ENCODE measurements at regions not wholly inside any gene's neighbourhood (a gene's known extent, or its start where the extent isn't known, plus 50 kb on each side); places are given as distances from the start of the nearest gene placed in this dataset.
"Not testable (repeated sequence)": the region's sequence is repeated elsewhere in the genome, so short reads cannot be mapped to it uniquely, and the experiment has no call there.

- WGBS: 75% methylated on average over 3 of the region's 3 CpGs
- not testable (repeated sequence) for DNase-seq (ENCODE audit: extremely low spot score)
Observed at GRCh38 chr6:21282360-21282759, 311.2 kb upstream of the SOX4 start.

DNA sequence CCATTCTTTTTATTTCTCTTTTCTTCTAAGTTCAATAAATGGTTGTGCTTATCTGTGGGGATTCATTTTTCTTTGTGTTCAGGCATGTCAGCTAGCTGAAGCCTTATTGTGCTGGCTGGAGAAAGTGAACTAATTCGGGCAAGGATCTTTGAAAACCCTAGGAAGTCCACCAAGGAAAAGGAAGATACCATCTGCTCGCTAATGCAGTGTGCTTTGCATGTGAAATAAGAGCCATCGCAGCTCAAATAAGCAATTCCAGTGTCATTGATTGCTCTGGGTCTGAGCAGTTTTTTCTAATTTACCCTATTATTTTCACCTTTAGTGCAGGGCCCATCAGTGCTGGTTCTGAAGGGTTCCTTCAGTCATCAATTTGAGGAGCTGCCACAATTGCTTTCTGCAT lies 309.4 kb upstream of the SOX4 start:
- Histone ChIP-seq H3K4me3 (ENCODE audit: low read depth, low read length) (no peak overlapping the region), H3K36me3 (ENCODE audit: insufficient read depth) (no peaks in the 10 kb centered on the region), H3K4me1 (ENCODE audit: insufficient read depth) (no peaks in the 10 kb centered on the region), H3K27ac (ENCODE audit: low read depth) (no peak overlapping the region)
- no peak for DNase-seq (ENCODE audit: extremely low spot score)
- WGBS: 92% methylated on average over 3 of the region's 3 CpGs

More at GRCh38 chr6:21282360-21282759, 311.2 kb upstream of the SOX4 start:
- not testable (repeated sequence) for H3K27ac ChIP-seq (ENCODE audit: low read depth); H3K4me1 ChIP-seq (ENCODE audit: insufficient read depth); H3K36me3 ChIP-seq (ENCODE audit: insufficient read depth); H3K4me3 ChIP-seq (ENCODE audit: low read depth, low read length)

- Histone ChIP-seq H3K4me3 (ENCODE audit: low read depth, low read length) (no peak overlapping the region), H3K36me3 (ENCODE audit: insufficient read depth) (no peaks in the 10 kb centered on the region), H3K4me1 (ENCODE audit: insufficient read depth) (no peaks in the 10 kb centered on the region), H3K27ac (ENCODE audit: low read depth) (no peak overlapping the region)
- WGBS: 87% methylated on average over 7 of the region's 7 CpGs
- no peak for DNase-seq (ENCODE audit: extremely low spot score)
Observed at GRCh38 chr6:21284706-21285105, 308.8 kb upstream of the SOX4 start.

GRCh38 chr6:21294144-21294543 lies 299.4 kb upstream of the SOX4 start:
- WGBS: 85% methylated on average over 8 of the region's 8 CpGs
- no peak for DNase-seq (ENCODE audit: extremely low spot score)

DNA sequence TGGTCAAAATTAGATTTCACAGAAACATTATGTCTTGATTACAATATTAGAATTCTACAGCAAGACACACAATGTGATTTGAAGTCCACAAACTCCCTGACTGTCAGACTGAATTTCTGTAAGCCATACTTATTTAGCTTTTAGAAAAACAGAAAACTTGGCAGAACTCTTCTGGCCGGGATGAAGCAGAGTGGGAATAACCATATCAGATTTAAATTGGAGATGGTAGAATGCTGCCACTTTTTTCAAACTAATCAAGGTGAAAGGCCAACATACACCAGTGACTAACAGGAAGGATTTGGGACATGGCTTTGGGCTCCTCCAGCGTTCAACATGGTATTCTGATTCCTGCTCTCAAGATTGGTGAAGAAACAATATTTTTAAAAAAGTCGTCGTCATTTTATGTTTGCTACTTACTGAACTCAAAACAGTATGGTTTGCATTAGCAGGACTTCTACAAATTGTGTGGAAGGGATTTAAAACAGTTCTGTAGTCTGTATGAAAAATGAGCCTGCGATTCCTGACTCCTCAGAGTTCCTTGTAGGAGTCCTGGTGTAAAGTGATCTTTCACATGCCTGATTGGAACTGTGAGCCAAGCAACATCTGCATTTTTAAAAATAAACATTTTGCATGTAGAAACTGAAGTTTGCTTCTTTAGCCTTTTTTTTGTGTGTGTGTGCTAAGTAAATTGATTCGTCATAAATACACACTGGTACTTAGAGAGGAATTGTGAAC lies 297.9 kb upstream of the SOX4 start:
- no peaks in the 10 kb centered on the region for H3K36me3 ChIP-seq (ENCODE audit: insufficient read depth)
- WGBS: 73% methylated on average over 6 of the region's 6 CpGs

More at GRCh38 chr6:21294144-21294543, 299.4 kb upstream of the SOX4 start:
- Histone ChIP-seq H3K36me3 (ENCODE audit: insufficient read depth) (no peaks in the 10 kb centered on the region), H3K4me1 (ENCODE audit: insufficient read depth) (no peaks in the 10 kb centered on the region), H3K27ac (ENCODE audit: low read depth) (no peak overlapping the region), H3K4me3 (ENCODE audit: low read depth, low read length) (no peak overlapping the region)

DNA sequence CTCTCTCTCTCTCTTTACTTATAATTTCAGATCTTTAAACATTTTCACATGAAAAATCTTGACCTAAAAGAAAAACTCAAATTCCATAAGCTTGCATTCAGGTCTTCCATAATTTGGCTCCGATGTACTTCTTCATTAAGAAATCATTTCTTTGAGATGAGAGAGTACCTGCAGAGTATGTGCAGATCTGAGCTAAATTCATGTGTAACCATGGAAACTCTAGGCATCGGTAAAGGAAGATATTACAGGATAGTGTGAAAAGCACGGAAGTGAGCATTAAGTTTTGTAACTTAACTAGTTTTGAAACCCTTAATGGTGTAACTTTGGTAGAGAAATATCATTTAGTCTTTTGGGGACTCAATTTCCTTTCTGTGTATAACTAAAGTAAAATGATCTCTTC lies 295.9 kb upstream of the SOX4 start:
- no peak for DNase-seq (ENCODE audit: extremely low spot score)
- Histone ChIP-seq H3K4me3 (ENCODE audit: low read depth, low read length) (no peak overlapping the region), H3K27ac (ENCODE audit: low read depth) (no peak overlapping the region), H3K36me3 (ENCODE audit: insufficient read depth) (no peaks in the 10 kb centered on the region), H3K4me1 (ENCODE audit: insufficient read depth) (no peaks in the 10 kb centered on the region)
- WGBS: 96% methylated on average over 3 of the region's 3 CpGs

More for the DNA sequence above, 297.9 kb upstream of the SOX4 start:
- DNase-seq (ENCODE audit: extremely low spot score): no peak
- Histone ChIP-seq H3K4me3 (ENCODE audit: low read depth, low read length) (no peak overlapping the region), H3K4me1 (ENCODE audit: insufficient read depth) (no peaks in the 10 kb centered on the region), H3K27ac (ENCODE audit: low read depth) (no peak overlapping the region)

GRCh38 chr6:21299216-21299615 lies 294.3 kb upstream of the SOX4 start:
- Histone ChIP-seq H3K36me3 (ENCODE audit: insufficient read depth) (no peaks in the 10 kb centered on the region), H3K4me3 (ENCODE audit: low read depth, low read length) (no peak overlapping the region), H3K27ac (ENCODE audit: low read depth) (no peak overlapping the region), H3K4me1 (ENCODE audit: insufficient read depth) (no peaks in the 10 kb centered on the region)
- WGBS: 69% methylated on average over 2 of the region's 2 CpGs
- no peak for DNase-seq (ENCODE audit: extremely low spot score)

GRCh38 chr6:21300439-21300838 lies 293.1 kb upstream of the SOX4 start:
- H3K4me1 ChIP-seq (ENCODE audit: insufficient read depth): no peaks in the 10 kb centered on the region
- DNase-seq (ENCODE audit: extremely low spot score): no peak
- no peak overlapping the region for H3K4me3 ChIP-seq (ENCODE audit: low read depth, low read length)
- H3K27ac ChIP-seq (ENCODE audit: low read depth): no peak overlapping the region
- WGBS: 82% methylated on average over 3 of the region's 3 CpGs
- H3K36me3 ChIP-seq (ENCODE audit: insufficient read depth): no peaks in the 10 kb centered on the region

DNA sequence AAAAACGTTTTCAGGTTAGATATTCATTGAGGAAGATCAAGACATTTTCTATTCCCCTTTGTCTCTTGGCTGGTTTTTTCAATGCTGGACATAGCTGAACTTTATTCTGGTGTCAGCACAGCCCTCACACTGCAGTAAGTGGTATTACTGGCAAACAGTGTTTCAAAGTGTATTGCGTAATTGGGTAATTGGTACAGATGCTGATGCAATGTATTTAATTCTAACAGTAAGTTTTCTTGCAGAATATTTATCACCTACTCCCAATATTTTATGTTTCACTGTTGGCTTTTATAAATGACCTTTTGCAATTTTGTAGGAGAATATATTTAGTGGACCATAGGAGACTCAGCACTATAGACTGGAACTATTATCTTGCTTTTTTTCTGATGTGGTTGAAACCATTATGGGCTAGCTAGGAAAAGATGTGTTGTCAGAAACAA lies 287.6 kb upstream of the SOX4 start:
- H3K27ac ChIP-seq (ENCODE audit: low read depth): no peak overlapping the region
- no peak overlapping the region for H3K4me3 ChIP-seq (ENCODE audit: low read depth, low read length)
- H3K36me3 ChIP-seq (ENCODE audit: insufficient read depth): no peaks in the 10 kb centered on the region
- H3K4me1 ChIP-seq (ENCODE audit: insufficient read depth): no peaks in the 10 kb centered on the region
- WGBS: 90% methylated on average over 2 of the region's 2 CpGs
- DNase-seq (ENCODE audit: extremely low spot score): no peak

DNA sequence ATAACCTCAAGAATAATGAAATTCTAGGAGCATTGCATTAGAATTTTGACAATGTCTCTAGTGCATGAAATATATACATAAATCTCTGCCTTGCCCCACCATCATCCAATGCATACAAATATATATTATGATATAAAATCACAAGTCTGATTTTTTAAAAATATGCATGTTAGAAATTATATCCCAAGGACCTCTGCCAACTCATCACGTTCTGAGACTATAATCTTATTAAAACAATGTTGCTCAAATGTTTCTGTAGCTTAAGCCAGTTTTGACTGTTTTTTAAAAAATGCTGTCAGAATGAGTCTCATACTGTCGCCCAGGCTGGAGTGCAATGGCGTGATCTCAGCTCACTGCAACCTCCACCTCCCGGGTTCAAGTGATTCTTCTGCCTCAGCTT lies 287.0 kb upstream of the SOX4 start:
- no peaks in the 10 kb centered on the region for H3K4me1 ChIP-seq (ENCODE audit: insufficient read depth)
- DNase-seq (ENCODE audit: extremely low spot score): no peak
- no peaks in the 10 kb centered on the region for H3K36me3 ChIP-seq (ENCODE audit: insufficient read depth)
- no peak overlapping the region for H3K27ac ChIP-seq (ENCODE audit: low read depth)
- H3K4me3 ChIP-seq (ENCODE audit: low read depth, low read length): no peak overlapping the region
- 75% methylated on average over 4 of the region's 4 CpGs for WGBS

DNA sequence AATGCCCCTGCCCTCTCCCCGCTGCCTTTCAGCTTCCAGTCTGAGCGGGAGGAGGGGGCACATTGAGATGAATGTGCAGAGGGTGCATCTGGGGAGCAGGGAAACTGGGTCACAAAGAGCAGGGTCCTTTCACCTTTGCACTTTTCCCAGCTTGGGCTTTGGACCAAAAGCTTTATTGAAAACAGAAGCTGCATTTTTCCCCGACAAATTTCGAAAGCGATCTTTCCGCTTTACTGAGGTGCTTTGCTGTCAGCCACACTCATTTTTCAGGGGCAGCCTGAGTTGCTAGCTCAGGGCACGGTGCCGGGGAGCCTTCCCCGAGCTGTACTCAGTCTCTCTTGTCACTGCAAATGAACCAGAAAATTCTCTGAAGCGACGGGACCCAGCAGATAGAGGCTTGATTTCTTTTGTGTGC lies 283.7 kb upstream of the SOX4 start:
- Histone ChIP-seq H3K27ac (ENCODE audit: low read depth) (no peak overlapping the region), H3K4me3 (ENCODE audit: low read depth, low read length) (no peak overlapping the region), H3K36me3 (ENCODE audit: insufficient read depth) (no peaks in the 10 kb centered on the region), H3K4me1 (ENCODE audit: insufficient read depth) (no peaks in the 10 kb centered on the region)
- 70% methylated on average over 11 of the region's 11 CpGs for WGBS
- no peak for DNase-seq (ENCODE audit: extremely low spot score)

GRCh38 chr6:21310568-21311140 lies 282.9 kb upstream of the SOX4 start:
- Histone ChIP-seq H3K4me1 (ENCODE audit: insufficient read depth) (no peaks in the 10 kb centered on the region), H3K36me3 (ENCODE audit: insufficient read depth) (no peaks in the 10 kb centered on the region), H3K4me3 (ENCODE audit: low read depth, low read length) (no peak overlapping the region), H3K27ac (ENCODE audit: low read depth) (no peak overlapping the region)
- no peak for DNase-seq (ENCODE audit: extremely low spot score)
- WGBS: 91% methylated on average over 13 of the region's 13 CpGs

- no peaks in the 10 kb centered on the region for H3K36me3 ChIP-seq (ENCODE audit: insufficient read depth)
- WGBS: 98% methylated on average over 4 of the region's 4 CpGs
- H3K4me3 ChIP-seq (ENCODE audit: low read depth, low read length): no peak overlapping the region
- H3K4me1 ChIP-seq (ENCODE audit: insufficient read depth): no peaks in the 10 kb centered on the region
- no peak for DNase-seq (ENCODE audit: extremely low spot score)
- H3K27ac ChIP-seq (ENCODE audit: low read depth): no peak overlapping the region
Observed at GRCh38 chr6:21312118-21312517, 281.4 kb upstream of the SOX4 start.

DNA sequence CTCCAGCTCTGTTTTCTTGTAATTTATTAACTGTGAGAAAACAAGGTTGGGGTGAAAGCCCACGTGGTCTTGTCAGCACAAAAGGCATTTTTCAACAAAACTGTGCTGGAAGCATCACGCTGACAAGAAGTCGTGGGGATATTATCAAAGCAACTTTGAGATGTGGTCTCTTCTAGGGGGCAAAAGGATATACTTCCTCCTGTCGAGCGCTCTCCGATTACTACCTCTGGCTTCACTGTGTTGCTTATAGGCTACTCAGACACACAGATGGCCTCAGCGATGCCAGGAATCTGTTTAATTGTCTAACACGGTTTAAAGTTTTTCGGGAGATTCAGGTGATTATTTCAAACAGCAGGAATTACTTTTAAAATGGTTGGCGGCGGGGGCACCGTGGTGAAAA lies 275.9 kb upstream of the SOX4 start:
- Histone ChIP-seq H3K4me1 (ENCODE audit: insufficient read depth) (no peaks in the 10 kb centered on the region), H3K4me3 (ENCODE audit: low read depth, low read length) (no peak overlapping the region), H3K36me3 (ENCODE audit: insufficient read depth) (no peaks in the 10 kb centered on the region), H3K27ac (ENCODE audit: low read depth) (no peak overlapping the region)
- no peak for DNase-seq (ENCODE audit: extremely low spot score)
- 56% methylated on average over 12 of the region's 12 CpGs for whole genome bisulfite sequencing

Measured in urinary bladder (tissue), 3 donors.